Hepatocyte (in vitro differentiated cells): ENCODE measurements at regions not wholly inside any gene's neighbourhood (a gene's known extent, or its start where the extent isn't known, plus 50 kb on each side); places are given as distances from the start of the nearest gene placed in this dataset.

Experiments
- EZH2 ChIP-seq: fragments of 200-600 bp; sonication (generic); IDR thresholded peaks from 2 replicates; pipeline ENCODE4 v1.6.1; 2016; ENCODE audit warnings: antibody characterized with exemption, mild to moderate bottlenecking, borderline replicate concordance
- TF ChIP-seq, protein P1 (sequence below): fragments of 200-600 bp; sonication (generic); IDR thresholded peaks from 2 replicates; pipeline ENCODE4 v1.5.1; 2016; ENCODE audit warnings: antibody characterized with exemption, mild to moderate bottlenecking; ENCODE audit not compliant: poor library complexity

DNA sequence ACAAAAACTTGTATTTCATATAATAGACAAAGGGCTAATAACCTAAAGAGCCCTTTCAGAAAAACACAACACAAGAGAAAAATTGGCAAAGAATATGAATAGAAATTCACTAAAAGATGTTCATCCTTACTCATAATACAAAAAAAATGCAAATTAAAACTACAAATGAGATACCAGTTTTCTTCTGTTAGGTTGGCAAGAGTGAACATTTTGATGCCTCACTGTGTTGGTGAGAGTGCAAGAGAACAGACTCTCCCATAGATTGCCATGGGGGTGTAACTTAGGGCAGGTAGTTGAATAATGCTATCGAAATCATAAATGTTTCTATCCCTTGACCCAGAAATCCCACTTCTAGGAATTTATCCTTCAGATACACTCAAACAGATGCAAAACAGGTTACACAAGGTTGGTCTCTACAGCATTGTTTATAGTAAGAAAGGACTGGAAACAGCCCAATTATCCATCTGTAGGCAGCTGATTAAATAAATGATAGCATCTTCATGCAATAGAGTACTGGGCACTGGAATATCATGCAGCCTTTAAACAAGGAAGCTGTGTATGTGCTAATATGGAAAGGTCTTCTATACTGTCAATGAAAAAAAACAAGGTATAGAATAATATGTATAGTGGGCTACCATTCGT is 146.3 kb downstream of the TLE3 start:
- TF ChIP-seq, protein P1, sequence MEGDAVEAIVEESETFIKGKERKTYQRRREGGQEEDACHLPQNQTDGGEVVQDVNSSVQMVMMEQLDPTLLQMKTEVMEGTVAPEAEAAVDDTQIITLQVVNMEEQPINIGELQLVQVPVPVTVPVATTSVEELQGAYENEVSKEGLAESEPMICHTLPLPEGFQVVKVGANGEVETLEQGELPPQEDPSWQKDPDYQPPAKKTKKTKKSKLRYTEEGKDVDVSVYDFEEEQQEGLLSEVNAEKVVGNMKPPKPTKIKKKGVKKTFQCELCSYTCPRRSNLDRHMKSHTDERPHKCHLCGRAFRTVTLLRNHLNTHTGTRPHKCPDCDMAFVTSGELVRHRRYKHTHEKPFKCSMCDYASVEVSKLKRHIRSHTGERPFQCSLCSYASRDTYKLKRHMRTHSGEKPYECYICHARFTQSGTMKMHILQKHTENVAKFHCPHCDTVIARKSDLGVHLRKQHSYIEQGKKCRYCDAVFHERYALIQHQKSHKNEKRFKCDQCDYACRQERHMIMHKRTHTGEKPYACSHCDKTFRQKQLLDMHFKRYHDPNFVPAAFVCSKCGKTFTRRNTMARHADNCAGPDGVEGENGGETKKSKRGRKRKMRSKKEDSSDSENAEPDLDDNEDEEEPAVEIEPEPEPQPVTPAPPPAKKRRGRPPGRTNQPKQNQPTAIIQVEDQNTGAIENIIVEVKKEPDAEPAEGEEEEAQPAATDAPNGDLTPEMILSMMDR: no peak
- TF ChIP-seq EZH2: no peak
